ENCODE measurements at regions not wholly inside any gene's neighbourhood (a gene's known extent, or its start where the extent isn't known, plus 50 kb on each side); places are given as distances from the start of the nearest gene placed in this dataset.
"Not testable (repeated sequence)": the region's sequence is repeated elsewhere in the genome, so short reads cannot be mapped to it uniquely, and the experiment has no call there.

GRCh38 chr1:116290085-116290705 is 82.8 kb upstream of the ATP1A1 start:
- intact Hi-C loops (cut with DNase I): no loop called here
- no peaks in the 10 kb centered on the region for H3K9me3 ChIP-seq (replicated peaks in 1 of 3)
- H3K4me1 ChIP-seq (replicated peaks in 1 of 2): no peaks in the 10 kb centered on the region
- no peak overlapping the region for H3K4me3 ChIP-seq
- H3K27ac ChIP-seq: no peak overlapping the region
- no peaks in the 10 kb centered on the region for H3K36me3 ChIP-seq (replicated peaks in 1 of 2)
- TF ChIP-seq POLR2A (IDR thresholded peaks at IDR 0.05) (no peak), CTCF (IDR thresholded peaks at IDR 0.05) (no peak)
- WGBS, 4 donors: 62 to 84% (median 71%) methylated on average over 3 of the region's 3 CpGs
- peak in 4 of 7 donors; percentile 18 to 43 (median 32) for DNase-seq
- no peaks in the 10 kb centered on the region for H3K27me3 ChIP-seq

DNA sequence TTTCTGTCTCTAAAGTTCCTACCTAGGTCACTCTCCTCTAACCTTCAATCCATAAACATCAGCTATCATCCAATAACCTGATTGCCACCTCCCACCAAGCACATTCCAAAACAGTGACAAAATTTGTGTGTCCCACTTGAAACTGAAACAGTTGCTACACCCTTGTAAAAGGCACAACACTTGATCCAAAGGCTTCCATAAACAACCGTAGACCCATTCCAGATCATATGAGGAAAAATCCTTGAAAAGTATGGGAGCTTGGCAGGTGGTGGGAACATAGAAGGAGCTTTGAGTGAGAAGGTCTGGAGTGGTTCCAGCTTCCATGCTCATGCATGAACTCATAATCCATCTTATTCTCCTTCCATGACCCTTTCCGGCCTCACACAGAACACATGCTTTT is 82.0 kb upstream of the ATP1A1 start:
- Histone ChIP-seq H3K27me3 (no peaks in the 10 kb centered on the region), H3K4me1 (replicated peaks in 1 of 2) (no peaks in the 10 kb centered on the region), H3K36me3 (replicated peaks in 1 of 2) (no peaks in the 10 kb centered on the region), H3K4me3 (no peak overlapping the region), H3K27ac (no peak overlapping the region), H3K9me3 (replicated peaks in 1 of 3) (no peaks in the 10 kb centered on the region)
- intact Hi-C loops (cut with DNase I): no loop called here
- TF ChIP-seq POLR2A (IDR thresholded peaks at IDR 0.05): no peak
- TF ChIP-seq CTCF (IDR thresholded peaks at IDR 0.05): no peak
- no peak for DNase-seq
- 79 to 98% (median 91%) methylated on average over 2 of the region's 2 CpGs for WGBS, 4 donors

- DNase-seq: no peak
- Histone ChIP-seq H3K27ac (no peak overlapping the region), H3K4me1 (replicated peaks in 1 of 2) (no peaks in the 10 kb centered on the region), H3K36me3 (replicated peaks in 1 of 2) (no peaks in the 10 kb centered on the region), H3K4me3 (no peak overlapping the region), H3K9me3 (replicated peaks in 1 of 3) (no peaks in the 10 kb centered on the region), H3K27me3 (no peaks in the 10 kb centered on the region)
- no peak for TF ChIP-seq CTCF (IDR thresholded peaks at IDR 0.05)
- TF ChIP-seq POLR2A (IDR thresholded peaks at IDR 0.05): no peak
- intact Hi-C loops (cut with DNase I): no loop called here
- WGBS, 4 donors: 71 to 82% (median 77%) methylated on average over 4 to 5 of the region's 5 CpGs
These were observed 79.9 kb upstream of the ATP1A1 start for GRCh38 chr1:116292929-116293725.

DNA sequence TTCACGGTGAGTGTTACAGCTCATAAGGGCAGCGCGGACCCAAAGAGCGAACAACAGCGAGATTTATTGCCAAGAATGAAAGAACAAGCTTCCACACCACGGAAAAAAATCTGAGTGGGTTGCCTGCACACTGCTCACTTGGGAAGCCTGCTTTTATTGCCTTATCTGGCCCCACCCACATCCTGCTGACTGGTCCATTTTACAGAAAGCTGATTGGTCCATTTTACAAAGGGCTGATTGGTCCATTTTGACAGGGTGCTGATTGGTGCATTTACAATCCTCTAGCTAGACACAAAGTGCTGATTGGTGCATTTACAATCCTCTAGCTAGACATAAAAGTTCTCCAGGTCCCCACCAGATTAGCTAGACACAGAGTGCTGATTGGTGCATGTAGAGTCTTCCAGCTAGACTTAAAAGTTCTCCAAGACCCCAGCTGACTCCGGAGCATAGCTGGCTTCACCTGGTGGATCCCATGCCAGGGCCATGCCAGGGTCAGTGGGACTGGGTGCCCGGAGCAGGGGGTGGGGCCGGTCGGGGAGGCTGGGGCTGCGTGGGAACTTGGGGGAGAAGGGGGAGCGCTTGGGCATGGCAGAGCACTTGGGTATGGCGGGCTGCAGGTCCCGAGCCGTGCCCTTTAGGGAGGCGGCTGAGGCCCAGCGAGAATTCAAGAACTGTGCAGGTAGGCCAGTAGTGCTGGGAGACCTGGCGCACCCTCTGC is 75.4 kb upstream of the ATP1A1 start:
- intact Hi-C loops (cut with DNase I): no loop called here
- 93 to 96% (median 96%) methylated on average over 10 to 18 of the region's 18 CpGs for WGBS, 4 donors
- TF ChIP-seq CTCF (IDR thresholded peaks at IDR 0.05): no peak
- no peak for TF ChIP-seq POLR2A (IDR thresholded peaks at IDR 0.05)

GRCh38 chr1:116298213-116298579 is 74.8 kb upstream of the ATP1A1 start:
- H3K27ac ChIP-seq; DNase-seq; H3K4me1 ChIP-seq (replicated peaks in 1 of 2); H3K4me3 ChIP-seq; H3K36me3 ChIP-seq (replicated peaks in 1 of 2); H3K9me3 ChIP-seq (replicated peaks in 1 of 3); H3K27me3 ChIP-seq; intact Hi-C loops (cut with DNase I): not testable (repeated sequence)
- WGBS, 4 donors: 89 to 97% (median 92%) methylated on average over 6 to 15 of the region's 15 CpGs

More for the DNA sequence above, 75.4 kb upstream of the ATP1A1 start:
- peaks cover 3 to 6% of the 10 kb centered on the region in 2 donors for H3K4me1 ChIP-seq (replicated peaks in 1 of 2)
- H3K27ac ChIP-seq: no peak overlapping the region
- H3K9me3 ChIP-seq (replicated peaks in 1 of 3): no peaks in the 10 kb centered on the region
- H3K36me3 ChIP-seq (replicated peaks in 1 of 2): no peaks in the 10 kb centered on the region
- no peak overlapping the region for H3K4me3 ChIP-seq
- no peak for DNase-seq
- no peaks in the 10 kb centered on the region for H3K27me3 ChIP-seq
